H1 (cell line): ENCODE measurements at regions not wholly inside any gene's neighbourhood (a gene's known extent, or its start where the extent isn't known, plus 50 kb on each side); places are given as distances from the start of the nearest gene placed in this dataset.

Experiments
- EGR1 ChIP-seq: IDR thresholded peaks from 2 replicates; pipeline ENCODE4 v1.6.1; 2011; ENCODE audit warnings: low read depth, low read length, borderline replicate concordance
- TF ChIP-seq, protein P1 (sequence below): IDR thresholded peaks from 2 replicates; pipeline ENCODE4 v1.6.1; 2012; ENCODE audit warnings: inconsistent platforms

DNA sequence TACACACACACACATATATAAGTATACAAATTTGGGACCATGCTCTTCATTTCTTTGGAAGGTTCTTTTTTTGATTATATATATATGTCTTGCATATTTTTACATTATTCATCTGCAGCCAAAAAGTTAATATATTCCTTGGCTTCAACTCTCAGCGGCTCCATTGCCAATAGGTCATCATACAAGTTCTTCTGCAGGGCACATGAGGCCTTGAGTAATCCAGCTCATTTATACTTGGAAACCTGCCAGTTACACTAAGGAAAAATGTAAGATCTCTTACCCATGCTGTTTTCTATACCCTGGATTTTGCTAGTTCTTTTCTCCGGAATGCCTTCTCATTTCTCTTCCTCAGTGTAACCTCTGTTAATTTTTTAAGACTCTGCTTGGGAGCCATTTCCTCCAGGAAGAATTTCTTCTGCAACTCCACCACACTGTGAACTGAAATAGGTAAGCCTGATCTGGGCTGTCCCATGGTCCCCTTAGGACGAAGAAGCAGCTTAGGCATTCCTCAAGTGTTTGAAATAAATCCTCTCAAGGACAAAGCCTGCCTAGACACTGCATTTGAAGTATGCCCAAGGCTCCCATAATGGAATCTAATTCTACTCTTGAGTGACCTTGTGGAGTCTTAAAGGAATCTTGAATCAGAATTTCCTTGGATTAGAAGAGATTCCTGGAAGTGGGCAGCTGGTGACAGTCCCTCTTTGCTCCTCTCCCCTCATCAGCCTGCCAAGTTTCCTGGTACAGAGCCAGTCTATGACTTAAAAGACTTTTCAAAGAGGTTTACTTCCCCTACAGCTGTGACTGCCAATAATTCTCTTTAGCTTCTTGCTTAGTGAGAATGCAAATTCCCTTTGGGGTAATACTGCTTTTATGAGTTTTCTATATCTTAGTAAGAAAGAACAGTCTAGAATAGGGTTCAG lies 182.8 kb downstream of the C11orf87 start (continued):
- TF ChIP-seq, protein P1, sequence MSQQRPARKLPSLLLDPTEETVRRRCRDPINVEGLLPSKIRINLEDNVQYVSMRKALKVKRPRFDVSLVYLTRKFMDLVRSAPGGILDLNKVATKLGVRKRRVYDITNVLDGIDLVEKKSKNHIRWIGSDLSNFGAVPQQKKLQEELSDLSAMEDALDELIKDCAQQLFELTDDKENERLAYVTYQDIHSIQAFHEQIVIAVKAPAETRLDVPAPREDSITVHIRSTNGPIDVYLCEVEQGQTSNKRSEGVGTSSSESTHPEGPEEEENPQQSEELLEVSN = no peak
- no peak for TF ChIP-seq EGR1
